GM12878 (cell line): ENCODE measurements at regions not wholly inside any gene's neighbourhood (a gene's known extent, or its start where the extent isn't known, plus 50 kb on each side); places are given as distances from the start of the nearest gene placed in this dataset.

Experiments
- ATAC-seq: fragments of 200-7000 bp; cut with Tn5 transposase; 3 replicates; pipeline ENCODE4 v1.9.1; 2020; ENCODE audit warnings: mild to moderate bottlenecking, moderate library complexity
- BruUV-seq: library from RNA; stranded (reverse); fragments of 400-500 nt; replicated peaks from 2 replicates; lab custom pipeline; 2021; lab: Mats Ljungman, UMichigan
- CTCF ChIA-PET: fragments of 300-600 bp; sonication (Branson Sonifier 250); formaldehyde crosslinking; extraction: SDS; loops from one replicate; lab custom pipeline; 2021; ENCODE audit warnings: inconsistent platforms; lab: Yijun Ruan, JAX
- POLR2A ChIA-PET: fragments of 350-600 bp; formaldehyde crosslinking; extraction: SDS; loops from one replicate; lab custom pipeline; 2021; ENCODE audit warnings: inconsistent platforms; lab: Charles Lee
- RAD21 ChIA-PET: fragments of 300-600 bp; sonication (Branson Sonifier 250); formaldehyde crosslinking; loops from one replicate; lab custom pipeline; 2023; ENCODE audit warnings: antibody characterized with exemption; ENCODE audit not compliant: unreplicated experiment; lab: Charles Lee
- SMC1A ChIA-PET: fragments of 300-600 bp; sonication (Branson Sonifier 250); formaldehyde crosslinking; loops from one replicate; lab custom pipeline; 2023; ENCODE audit not compliant: unreplicated experiment, uncharacterized antibody; lab: Charles Lee
- DNase-seq: peaks from one replicate; pipeline ENCODE4 v3.0.0-alpha.2; 2011; ENCODE audit warnings: low read depth, low spot score
- FAIRE-seq: peaks from 3 replicates; lab custom pipeline; 2011; peaks lifted over from hg19 to GRCh38; lab: Jason Lieb, UNC
- H2AFZ ChIP-seq: 2 replicates; pipeline ENCODE4 v1.6.0; 2011; ENCODE audit warnings: low read depth, low read length, control low read depth; ENCODE audit not compliant: control insufficient read depth
- H3K27ac ChIP-seq: 2 replicates; pipeline ENCODE4 v1.5.1; 2011; ENCODE audit warnings: control low read depth; ENCODE audit not compliant: control insufficient read depth, insufficient read depth
- H3K27me3 ChIP-seq, 2 experiments: replicated peaks in 1 of 2; 2 replicates each; pipeline versions ENCODE4 v1.6.0 to v1.6.1; 2011; ENCODE audit warnings: low read length in 1 of 2; ENCODE audit not compliant: control insufficient read depth in 2 of 2, insufficient read depth in 2 of 2
- H3K36me3 ChIP-seq, 2 experiments: 2 replicates each; pipeline ENCODE4 v1.5.1; 2011; ENCODE audit warnings: low read length in 1 of 2; ENCODE audit not compliant: control insufficient read depth in 2 of 2, insufficient read depth in 2 of 2
- H3K4me1 ChIP-seq: 2 replicates; pipeline ENCODE4 v1.6.1; 2011; ENCODE audit warnings: mild to moderate bottlenecking, low read length, moderate library complexity, mixed read lengths; ENCODE audit not compliant: control insufficient read depth, insufficient read depth
- H3K4me2 ChIP-seq: 2 replicates; pipeline ENCODE4 v1.6.0; 2011; ENCODE audit warnings: control low read depth; ENCODE audit not compliant: control insufficient read depth, insufficient read depth
- H3K4me3 ChIP-seq: fragments of 200-600 bp; sonication (generic); 2 replicates; pipeline ENCODE4 v1.5.1; 2016
- H3K79me2 ChIP-seq: 2 replicates; pipeline ENCODE4 v1.6.0; 2011; ENCODE audit warnings: low read length; ENCODE audit not compliant: control insufficient read depth, insufficient read depth
- H3K9ac ChIP-seq: 2 replicates; pipeline ENCODE4 v1.8.0; 2011; ENCODE audit warnings: low read length, control low read depth, mixed read lengths; ENCODE audit not compliant: control insufficient read depth, insufficient read depth
- H3K9me3 ChIP-seq: replicated peaks from 3 replicates; pipeline ENCODE4 v1.5.1; 2011; ENCODE audit warnings: mild to moderate bottlenecking, low read length; ENCODE audit not compliant: control insufficient read depth, insufficient read depth
- H4K20me1 ChIP-seq: 2 replicates; pipeline ENCODE4 v1.6.0; 2011; ENCODE audit not compliant: control insufficient read depth, insufficient read depth
- CBX5 ChIP-seq: sonication (generic); IDR thresholded peaks from 2 replicates; pipeline ENCODE4 v1.6.1; 2016; ENCODE audit warnings: low read depth, moderate library complexity, mild to moderate bottlenecking, inconsistent platforms
- HDAC2 ChIP-seq: fragments of 200-600 bp; sonication (generic); IDR thresholded peaks from 2 replicates; pipeline ENCODE4 v1.6.1; 2017
- IKZF2 ChIP-seq, 2 experiments: fragments of 450-650 bp; IDR thresholded peaks; 2 replicates each; pipeline ENCODE4 v1.6.1; 2017; ENCODE audit warnings: mild to moderate bottlenecking in 2 of 2, moderate library complexity in 2 of 2
- KAT2A ChIP-seq: conservative IDR thresholded peaks from 2 replicates; pipeline ENCODE4 v1.6.1; 2011; ENCODE audit warnings: low read depth, low read length; ENCODE audit not compliant: control insufficient read depth
- MEF2A ChIP-seq: IDR thresholded peaks from 2 replicates; pipeline ENCODE4 v1.6.1; 2011; ENCODE audit warnings: low read depth, mild to moderate bottlenecking, low read length, moderate library complexity; ENCODE audit not compliant: insufficient read depth
- NFYA ChIP-seq: IDR thresholded peaks from 2 replicates; pipeline ENCODE4 v1.6.1; 2011; ENCODE audit warnings: low read depth, mild to moderate bottlenecking, low read length, improper control_type of control experiment, borderline replicate concordance
- NR2F1 ChIP-seq: fragments of 450-650 bp; conservative IDR thresholded peaks from 2 replicates; pipeline ENCODE4 v1.6.1; 2017; ENCODE audit warnings: mild to moderate bottlenecking
- POU2F2 ChIP-seq: IDR thresholded peaks from 3 replicates; pipeline ENCODE4 v1.6.1; 2011; ENCODE audit warnings: low read depth, mild to moderate bottlenecking, low read length, borderline replicate concordance
- RFX5 ChIP-seq: IDR thresholded peaks from 2 replicates; pipeline ENCODE4 v1.6.1; 2011; ENCODE audit warnings: low read depth, low read length, improper control_type of control experiment
- SIX5 ChIP-seq: IDR thresholded peaks from 2 replicates; pipeline ENCODE4 v1.6.1; 2011; ENCODE audit warnings: mild to moderate bottlenecking, low read depth, low read length, moderate library complexity; ENCODE audit not compliant: severe bottlenecking
- SMAD1 ChIP-seq: fragments of 450-650 bp; IDR thresholded peaks from 2 replicates; pipeline ENCODE4 v1.6.1; 2018; ENCODE audit warnings: mild to moderate bottlenecking, low read depth; ENCODE audit not compliant: partially characterized antibody
- STAT3 ChIP-seq: IDR thresholded peaks from 2 replicates; pipeline ENCODE4 v1.6.1; 2011; ENCODE audit warnings: low read depth, low read length, improper control_type of control experiment
- TARDBP ChIP-seq: IDR thresholded peaks from 2 replicates; pipeline ENCODE4 v1.6.1; 2016; ENCODE audit warnings: borderline replicate concordance
- ZNF274 ChIP-seq: IDR thresholded peaks from one replicate; pipeline ENCODE4 v1.8.0; 2011; ENCODE audit not compliant: insufficient read length, insufficient read depth
- WGBS: methylation state at CpG from one replicate; pipeline ENCODE4 v1.1.6; 2016; ENCODE audit warnings: low lambda C conversion rate; ENCODE audit not compliant: insufficient replicate concordance, insufficient coverage; ENCODE audit errors: missing lambda C conversion rate; 5-methylcytosine and 5-hydroxymethylcytosine counted together
- in situ Hi-C: fragments of 300-500 bp; cut with MboI; formaldehyde crosslinking; loops from 9 replicates; pipeline ENCODE4 v1.14.3; 2018; ENCODE audit warnings: mixed read lengths
- intact Hi-C: fragments of 100-400 bp; cut with micrococcal nuclease; formaldehyde crosslinking; loops from one replicate; pipeline ENCODE4 v1.14.2; 2022; ENCODE audit not compliant: unreplicated experiment
- TF ChIP-seq, protein P1 (sequence below): IDR thresholded peaks from 2 replicates; pipeline ENCODE4 v1.6.1; 2012; ENCODE audit warnings: low read depth, low read length, improper control_type of control experiment

DNA sequence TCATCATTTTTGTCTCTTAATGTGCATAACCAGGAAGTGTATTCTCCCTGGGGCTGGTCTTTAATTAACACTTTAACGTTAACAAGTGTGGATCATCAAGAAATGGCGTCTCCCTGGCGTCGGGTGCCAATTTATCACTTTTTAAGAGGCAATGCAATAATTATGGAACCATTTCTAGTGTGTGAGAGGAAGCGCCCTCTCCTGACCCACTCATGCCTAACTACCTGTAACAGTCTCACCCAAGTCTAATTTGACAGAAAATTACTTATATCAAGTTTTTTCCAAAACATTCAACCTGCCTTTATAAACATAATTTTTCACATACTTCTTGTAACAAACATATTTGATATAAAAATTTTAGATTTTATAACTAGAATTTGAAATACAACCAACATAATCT, 905.3 kb upstream of the MDGA2 start:
- intact Hi-C loops (no loop called here), in situ Hi-C loops (no loop called here)
- ChIA-PET RAD21 (no interaction called here), CTCF (no interaction called here), SMC1A (no interaction called here), POLR2A (no interaction called here)
- Histone ChIP-seq H3K4me2 (no peak overlapping the region), H4K20me1 (no peaks in the 10 kb centered on the region), H2AFZ (no peak overlapping the region), H3K4me1 (no peaks in the 10 kb centered on the region), H3K27ac (no peak overlapping the region), H3K9me3 (no peaks in the 10 kb centered on the region), H3K27me3 (no peaks in the 10 kb centered on the region), H3K79me2 (no peaks in the 10 kb centered on the region), H3K9ac (no peak overlapping the region), H3K36me3 (no peaks in the 10 kb centered on the region), H3K4me3 (no peak overlapping the region)
- 54% methylated on average over 5 of the region's 5 CpGs for WGBS
- DNase-seq: no peak
- no peak for FAIRE-seq
- no TSS peak for BruUV-seq
- no peak for TF ChIP-seq NR2F1
- no peak for TF ChIP-seq POU2F2
- TF ChIP-seq TARDBP: no peak
- no peak for TF ChIP-seq SIX5
- no peak for TF ChIP-seq NFYA
- no peak for TF ChIP-seq STAT3
- TF ChIP-seq HDAC2: no peak
- no peak for TF ChIP-seq IKZF2 (IDR thresholded peaks at IDR 0.05)
- no peak for TF ChIP-seq MEF2A
- no peak for TF ChIP-seq ZNF274
- no peak for TF ChIP-seq KAT2A
- TF ChIP-seq CBX5: no peak
- TF ChIP-seq, protein P1, sequence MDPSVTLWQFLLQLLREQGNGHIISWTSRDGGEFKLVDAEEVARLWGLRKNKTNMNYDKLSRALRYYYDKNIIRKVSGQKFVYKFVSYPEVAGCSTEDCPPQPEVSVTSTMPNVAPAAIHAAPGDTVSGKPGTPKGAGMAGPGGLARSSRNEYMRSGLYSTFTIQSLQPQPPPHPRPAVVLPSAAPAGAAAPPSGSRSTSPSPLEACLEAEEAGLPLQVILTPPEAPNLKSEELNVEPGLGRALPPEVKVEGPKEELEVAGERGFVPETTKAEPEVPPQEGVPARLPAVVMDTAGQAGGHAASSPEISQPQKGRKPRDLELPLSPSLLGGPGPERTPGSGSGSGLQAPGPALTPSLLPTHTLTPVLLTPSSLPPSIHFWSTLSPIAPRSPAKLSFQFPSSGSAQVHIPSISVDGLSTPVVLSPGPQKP: no peak
- no peak for TF ChIP-seq RFX5
- no peak for TF ChIP-seq SMAD1
- ATAC-seq: no peak
